ENCODE measurements at regions not wholly inside any gene's neighbourhood (a gene's known extent, or its start where the extent isn't known, plus 50 kb on each side); places are given as distances from the start of the nearest gene placed in this dataset.
"Not testable (repeated sequence)": the region's sequence is repeated elsewhere in the genome, so short reads cannot be mapped to it uniquely, and the experiment has no call there.

DNA sequence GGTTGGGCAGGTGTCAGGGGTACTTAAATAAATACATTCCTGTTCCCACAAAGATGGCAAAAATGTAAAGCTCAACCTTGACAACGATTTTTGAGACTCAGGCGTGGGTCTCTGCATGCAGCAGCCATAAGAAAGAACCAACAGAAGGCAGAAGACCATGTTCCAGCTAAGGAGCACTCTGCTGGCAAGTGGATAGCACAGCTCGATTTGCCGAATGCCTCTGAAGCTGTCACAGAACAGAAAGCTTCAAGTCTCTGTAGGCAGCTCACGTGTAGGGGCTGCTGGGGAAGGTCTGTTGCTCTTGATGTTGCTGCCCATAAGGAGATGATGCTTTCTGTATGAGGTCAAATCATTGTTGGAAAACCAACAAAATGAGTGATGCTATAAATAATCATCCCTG lies 119.6 kb upstream of the GRIN3A start:
- ChIA-PET POLR2A (no interaction called here), CTCF (no interaction called here)
- no peak overlapping the region for H3K4me3 ChIP-seq (ENCODE audit: low read depth, low read length)
- no peak for DNase-seq (ENCODE audit: low read depth, low spot score)
- no peak for TF ChIP-seq CTCF (IDR thresholded peaks at IDR 0.05; ENCODE audit: insufficient read depth, low read length, missing control alignments)

DNA sequence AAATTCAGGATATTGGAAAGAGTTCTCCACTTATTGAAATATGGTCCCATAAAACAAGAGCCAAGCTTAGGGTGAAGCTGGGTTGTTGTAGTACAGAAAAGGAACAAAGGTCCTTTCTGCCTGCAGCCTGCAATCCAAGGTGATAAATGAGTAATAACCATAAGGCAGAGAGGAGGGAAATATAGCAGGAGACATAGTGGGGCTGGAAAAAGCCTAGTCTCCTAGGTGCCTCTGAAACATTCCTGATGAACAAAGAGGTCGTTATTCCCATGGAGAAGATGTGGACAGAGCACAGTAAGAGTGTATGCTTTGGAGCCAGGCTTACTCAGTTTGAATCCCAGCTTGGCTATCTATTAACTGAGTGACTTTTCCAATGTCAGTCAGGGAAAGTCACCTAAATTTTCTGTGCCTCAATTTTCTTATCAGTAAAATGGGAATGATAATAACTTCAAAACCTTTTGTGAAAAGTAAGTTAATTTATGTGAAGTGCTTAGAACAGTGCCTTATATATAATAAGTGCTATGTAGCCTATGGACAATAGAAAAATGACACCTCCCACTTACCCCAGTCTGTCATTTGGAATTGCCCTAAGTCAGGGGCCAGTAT lies 110.8 kb upstream of the GRIN3A start:
- CTCF ChIA-PET = no interaction called here
- POLR2A ChIA-PET = no interaction called here
- TF ChIP-seq CTCF (IDR thresholded peaks at IDR 0.05; ENCODE audit: insufficient read depth, low read length, missing control alignments) = no peak

GRCh38 chr9:101848485-101848919 lies 110.1 kb upstream of the GRIN3A start:
- H3K4me3 ChIP-seq (ENCODE audit: low read depth, low read length) = no peak overlapping the region
- no peak for DNase-seq (ENCODE audit: low read depth, low spot score)

More for the DNA sequence above, 110.8 kb upstream of the GRIN3A start:
- no peak for DNase-seq (ENCODE audit: low read depth, low spot score)
- no peak overlapping the region for H3K4me3 ChIP-seq (ENCODE audit: low read depth, low read length)

GRCh38 chr9:101846161-101846560 lies 107.7 kb upstream of the GRIN3A start:
- H3K4me3 ChIP-seq (ENCODE audit: low read depth, low read length) = no peak overlapping the region
- ChIA-PET CTCF (no interaction called here), POLR2A (no interaction called here)
- TF ChIP-seq CTCF (IDR thresholded peaks at IDR 0.05; ENCODE audit: insufficient read depth, low read length, missing control alignments) = no peak
- DNase-seq (ENCODE audit: low read depth, low spot score) = no peak

More at GRCh38 chr9:101848485-101848919, 110.1 kb upstream of the GRIN3A start:
- ChIA-PET POLR2A (no interaction called here), CTCF (no interaction called here)
- no peak for TF ChIP-seq CTCF (IDR thresholded peaks at IDR 0.05; ENCODE audit: insufficient read depth, low read length, missing control alignments)

GRCh38 chr9:101840694-101841188 lies 102.3 kb upstream of the GRIN3A start:
- no peak overlapping the region for H3K4me3 ChIP-seq (ENCODE audit: low read depth, low read length)
- no peak for TF ChIP-seq CTCF (IDR thresholded peaks at IDR 0.05; ENCODE audit: insufficient read depth, low read length, missing control alignments)
- DNase-seq (ENCODE audit: low read depth, low spot score) = no peak
- ChIA-PET CTCF (no interaction called here), POLR2A (no interaction called here)

- CTCF ChIA-PET; POLR2A ChIA-PET; H3K4me3 ChIP-seq (ENCODE audit: low read depth, low read length); DNase-seq (ENCODE audit: low read depth, low spot score): not testable (repeated sequence)
Measured at GRCh38 chr9:101838988-101839387, 100.5 kb upstream of the GRIN3A start.

- no peak for TF ChIP-seq CTCF (IDR thresholded peaks at IDR 0.05; ENCODE audit: insufficient read depth, low read length, missing control alignments)
- CTCF ChIA-PET = no interaction called here
- POLR2A ChIA-PET = no interaction called here
Measured at GRCh38 chr9:101836021-101836420, 97.6 kb upstream of the GRIN3A start.

More at GRCh38 chr9:101836021-101836420, 97.6 kb upstream of the GRIN3A start:
- H3K4me3 ChIP-seq (ENCODE audit: low read depth, low read length) = no peak overlapping the region
- no peak for DNase-seq (ENCODE audit: low read depth, low spot score)

Data from AG04449 (cell line).